Kidney (tissue), 13 donors: ENCODE measurements at regions not wholly inside any gene's neighbourhood (a gene's known extent, or its start where the extent isn't known, plus 50 kb on each side); places are given as distances from the start of the nearest gene placed in this dataset.

Source experiments
- DNase-seq, 5 donors: peaks; one replicate each; pipeline ENCODE4 v3.0.0-alpha.2; 2013 to 2020
- FAIRE-seq: peaks from 2 replicates; lab custom pipeline; 2012; peaks lifted over from hg19 to GRCh38; lab: Jason Lieb, UNC
- H3K27ac ChIP-seq, 2 donors: one replicate each; pipeline ENCODE4 v1.7.0; 2013; ENCODE audit warnings: low read depth in 2 of 2, low read length in 2 of 2, inconsistent platforms in 1 of 2
- H3K27me3 ChIP-seq: one replicate; pipeline ENCODE4 v1.7.1; 2013; ENCODE audit warnings: low read length, inconsistent platforms; ENCODE audit not compliant: control insufficient read depth, insufficient read depth
- H3K36me3 ChIP-seq, 3 donors: one replicate each; pipeline versions ENCODE4 v1.7.0 to v1.7.1; 2013; ENCODE audit warnings: low read length in 3 of 3, control low read depth in 1 of 3, inconsistent platforms in 1 of 3; ENCODE audit not compliant: insufficient read depth in 3 of 3, control insufficient read depth in 2 of 3
- H3K4me1 ChIP-seq, 3 donors: one replicate each; pipeline versions ENCODE4 v1.7.0 to v1.7.1; 2013; ENCODE audit warnings: low read length in 3 of 3, inconsistent platforms in 1 of 3, low read depth in 1 of 3; ENCODE audit not compliant: control insufficient read depth in 2 of 3, insufficient read depth in 2 of 3
- H3K4me3 ChIP-seq, 3 donors: one replicate each; pipeline versions ENCODE4 v1.7.0 to v1.8.1; 2013; ENCODE audit warnings: low read length in 3 of 3, control low read depth in 1 of 3, inconsistent platforms in 1 of 3
- H3K9ac ChIP-seq, 3 donors: one replicate each; pipeline versions ENCODE4 v1.7.0 to v1.7.1; 2013; ENCODE audit warnings: low read length in 3 of 3, control low read depth in 1 of 3, inconsistent platforms in 1 of 3
- H3K9me3 ChIP-seq, 3 donors: one replicate each; pipeline versions ENCODE4 v1.7.0 to v1.7.1; 2013; ENCODE audit warnings: low read length in 3 of 3, control low read depth in 1 of 3, inconsistent platforms in 1 of 3; ENCODE audit not compliant: control insufficient read depth in 2 of 3, insufficient read depth in 1 of 3
- CTCF ChIP-seq: IDR thresholded peaks from 3 replicates; pipeline ENCODE4 v1.5.1; 2012; ENCODE audit warnings: mild to moderate bottlenecking, moderate library complexity, borderline replicate concordance; ENCODE audit not compliant: insufficient read depth; ENCODE audit errors: extremely low read depth
- intact Hi-C: fragments of 100-400 bp; cut with DNase I; formaldehyde crosslinking; loops from one replicate; pipeline ENCODE4 v1.11.1; 2022
- donor health status: control.
- donor health status: control.
- donor health status: control.
- donor health status: control.
- donor health status: control.
- donor health status: DM: yes; HTN: yes; CAD: no.
- donor health status: Normal renal cell carcinoma (clear cell type).

- no peak for DNase-seq
- H3K9me3 ChIP-seq = no peaks in the 10 kb centered on the region
- no peak overlapping the region for H3K4me3 ChIP-seq
- intact Hi-C loops = no loop called here
- FAIRE-seq = no peak
- peaks cover 0 to 21% (median 4%) of the 10 kb centered on the region in 3 donors for H3K4me1 ChIP-seq
- H3K9ac ChIP-seq = no peak overlapping the region
- H3K27me3 ChIP-seq = no peaks in the 10 kb centered on the region
- no peak overlapping the region for H3K27ac ChIP-seq
- TF ChIP-seq CTCF = no peak
- H3K36me3 ChIP-seq = no peaks in the 10 kb centered on the region
These were observed 686.9 kb upstream of the CITED2 start for GRCh38 chr6:140061110-140062042.

GRCh38 chr6:140059947-140060346 lies 685.5 kb upstream of the CITED2 start:
- DNase-seq (no peak), FAIRE-seq (no peak)
- H3K9me3 ChIP-seq = no peaks in the 10 kb centered on the region
- no peaks in the 10 kb centered on the region for H3K27me3 ChIP-seq
- no peak overlapping the region for H3K4me3 ChIP-seq
- H3K27ac ChIP-seq = no peak overlapping the region
- H3K9ac ChIP-seq = no peak overlapping the region
- TF ChIP-seq CTCF = no peak
- peaks cover 0 to 21% (median 4%) of the 10 kb centered on the region in 3 donors for H3K4me1 ChIP-seq
- no peaks in the 10 kb centered on the region for H3K36me3 ChIP-seq
- intact Hi-C loops = loop anchor here (10.0 kb wide), 1 partner anchor 685 kb away; the partner anchor contains the start of gene CITED2

GRCh38 chr6:140058863-140059262 lies 684.4 kb upstream of the CITED2 start:
- Histone ChIP-seq H3K4me3 (no peak overlapping the region), H3K36me3 (no peaks in the 10 kb centered on the region), H3K9ac (no peak overlapping the region), H3K9me3 (no peaks in the 10 kb centered on the region), H3K4me1 (peaks cover 0 to 21% (median 4%) of the 10 kb centered on the region in 3 donors), H3K27me3 (no peaks in the 10 kb centered on the region), H3K27ac (no peak overlapping the region)
- intact Hi-C loops = loop anchor here (10.0 kb wide), 1 partner anchor 684 kb away; the partner anchor contains the start of gene CITED2
- FAIRE-seq (no peak), DNase-seq (no peak)
- no peak for TF ChIP-seq CTCF
